ENCODE measurements at regions not wholly inside any gene's neighbourhood (a gene's known extent, or its start where the extent isn't known, plus 50 kb on each side); places are given as distances from the start of the nearest gene placed in this dataset.

DNA sequence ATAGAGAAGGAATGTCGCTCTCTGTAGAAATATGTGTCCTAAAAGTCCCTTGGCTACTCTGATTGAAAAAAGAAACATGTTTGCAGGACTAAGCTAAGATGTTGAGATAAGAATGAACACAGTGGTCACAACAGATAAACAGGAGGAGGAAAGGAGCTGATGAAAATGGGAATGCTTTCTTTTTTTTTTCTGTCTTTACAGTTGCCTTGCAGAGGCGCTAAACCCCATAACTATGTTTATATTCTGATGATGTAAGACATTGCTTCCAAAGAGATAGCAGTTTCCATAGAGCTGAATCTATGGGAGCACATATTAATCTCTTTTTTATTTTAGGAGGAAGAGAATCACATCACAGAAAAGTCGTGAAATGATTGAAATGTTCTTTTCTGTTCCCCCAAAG, 153.5 kb upstream of the LYZL1 start:
- WGBS (ENCODE audit: insufficient coverage), result 90% methylated on average over 1 of the region's 3 CpGs
- Histone ChIP-seq H3K4me3 (ENCODE audit: low read depth, low read length) (no peak overlapping the region), H3K36me3 (ENCODE audit: control insufficient read depth, insufficient read depth, low read length) (no peaks in the 10 kb centered on the region), H3K4me1 (ENCODE audit: control insufficient read depth, insufficient read depth, low read length) (no peaks in the 10 kb centered on the region), H3K27me3 (ENCODE audit: control insufficient read depth, insufficient read depth, low read length) (no peaks in the 10 kb centered on the region), H3K27ac (ENCODE audit: low read depth, low read length) (no peak overlapping the region), H3K9me3 (ENCODE audit: control insufficient read depth, insufficient read depth, low read length) (no peaks in the 10 kb centered on the region)
- DNase-seq (ENCODE audit: low read depth in 4 of 6, low spot score in 6 of 6), result peak in 1 of 6 donors; percentile 52

DNA sequence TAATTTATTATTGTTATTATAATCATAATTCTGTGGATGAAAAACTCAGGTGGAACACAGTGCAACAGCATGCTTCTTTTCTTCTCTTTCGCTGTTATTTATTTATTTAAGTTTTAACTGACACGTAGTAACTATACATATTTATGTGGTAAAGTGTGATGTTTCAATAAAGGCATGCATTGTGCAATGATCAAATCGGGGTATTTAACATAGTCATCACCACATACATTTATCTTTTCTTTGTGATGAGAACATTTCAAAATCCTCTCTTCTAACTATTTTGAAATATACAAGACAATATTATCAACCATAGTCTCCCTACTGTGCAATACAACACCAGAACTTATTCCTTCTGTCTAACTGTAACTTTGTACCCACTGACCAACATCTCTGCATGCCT, 152.5 kb upstream of the LYZL1 start:
- no CpG with 5 or more reads among the region's 3 CpGs for WGBS (ENCODE audit: insufficient coverage)
- no peak overlapping the region for H3K27ac ChIP-seq (ENCODE audit: low read depth, low read length)
- DNase-seq (ENCODE audit: low read depth in 4 of 6, low spot score in 6 of 6), result no peak
- H3K9me3 ChIP-seq (ENCODE audit: control insufficient read depth, insufficient read depth, low read length), result no peaks in the 10 kb centered on the region
- no peaks in the 10 kb centered on the region for H3K36me3 ChIP-seq (ENCODE audit: control insufficient read depth, insufficient read depth, low read length)
- no peaks in the 10 kb centered on the region for H3K27me3 ChIP-seq (ENCODE audit: control insufficient read depth, insufficient read depth, low read length)
- no peak overlapping the region for H3K4me3 ChIP-seq (ENCODE audit: low read depth, low read length)
- H3K4me1 ChIP-seq (ENCODE audit: control insufficient read depth, insufficient read depth, low read length), result no peaks in the 10 kb centered on the region

DNA sequence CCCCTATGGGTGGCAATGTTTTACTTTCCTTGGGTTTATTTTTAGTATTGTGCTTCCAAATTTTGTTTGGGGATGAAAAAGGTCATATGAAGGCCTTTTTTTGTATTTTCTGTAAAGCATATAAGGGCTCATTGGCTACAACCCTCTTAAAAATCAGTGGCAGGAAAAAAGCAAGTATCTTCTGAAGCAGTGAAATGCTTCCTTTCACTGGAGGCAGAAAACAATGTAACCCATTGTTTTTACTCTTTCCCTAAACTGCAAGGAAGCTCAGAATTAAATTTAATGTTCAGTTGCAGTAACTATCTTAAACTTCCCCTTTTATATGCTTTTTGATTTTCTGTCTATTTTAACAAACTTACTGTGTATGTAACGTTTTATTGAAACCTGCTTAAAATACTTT, 148.7 kb upstream of the LYZL1 start:
- WGBS (ENCODE audit: insufficient coverage), result no CpG with 5 or more reads among the region's 1 CpG
- H3K9me3 ChIP-seq (ENCODE audit: control insufficient read depth, insufficient read depth, low read length), result no peaks in the 10 kb centered on the region
- H3K4me1 ChIP-seq (ENCODE audit: control insufficient read depth, insufficient read depth, low read length), result no peaks in the 10 kb centered on the region
- H3K27ac ChIP-seq (ENCODE audit: low read depth, low read length), result no peak overlapping the region
- H3K4me3 ChIP-seq (ENCODE audit: low read depth, low read length), result no peak overlapping the region
- no peak for DNase-seq (ENCODE audit: low read depth in 4 of 6, low spot score in 6 of 6)
- no peaks in the 10 kb centered on the region for H3K27me3 ChIP-seq (ENCODE audit: control insufficient read depth, insufficient read depth, low read length)
- H3K36me3 ChIP-seq (ENCODE audit: control insufficient read depth, insufficient read depth, low read length), result no peaks in the 10 kb centered on the region

- no peaks in the 10 kb centered on the region for H3K36me3 ChIP-seq (ENCODE audit: control insufficient read depth, insufficient read depth, low read length)
- no peaks in the 10 kb centered on the region for H3K4me1 ChIP-seq (ENCODE audit: control insufficient read depth, insufficient read depth, low read length)
- H3K4me3 ChIP-seq (ENCODE audit: low read depth, low read length), result no peak overlapping the region
- H3K9me3 ChIP-seq (ENCODE audit: control insufficient read depth, insufficient read depth, low read length), result no peaks in the 10 kb centered on the region
- DNase-seq (ENCODE audit: low read depth in 4 of 6, low spot score in 6 of 6), result no peak
- no CpG with 5 or more reads among the region's 2 CpGs for WGBS (ENCODE audit: insufficient coverage)
- no peak overlapping the region for H3K27ac ChIP-seq (ENCODE audit: low read depth, low read length)
- H3K27me3 ChIP-seq (ENCODE audit: control insufficient read depth, insufficient read depth, low read length), result no peaks in the 10 kb centered on the region
Observed at GRCh38 chr10:29140991-29141390, 147.9 kb upstream of the LYZL1 start.

- Histone ChIP-seq H3K4me1 (ENCODE audit: control insufficient read depth, insufficient read depth, low read length) (no peaks in the 10 kb centered on the region), H3K36me3 (ENCODE audit: control insufficient read depth, insufficient read depth, low read length) (no peaks in the 10 kb centered on the region), H3K9me3 (ENCODE audit: control insufficient read depth, insufficient read depth, low read length) (no peaks in the 10 kb centered on the region), H3K27ac (ENCODE audit: low read depth, low read length) (no peak overlapping the region), H3K4me3 (ENCODE audit: low read depth, low read length) (no peak overlapping the region), H3K27me3 (ENCODE audit: control insufficient read depth, insufficient read depth, low read length) (no peaks in the 10 kb centered on the region)
- no peak for DNase-seq (ENCODE audit: low read depth in 4 of 6, low spot score in 6 of 6)
Observed at GRCh38 chr10:29141761-29142160, 147.1 kb upstream of the LYZL1 start.

DNA sequence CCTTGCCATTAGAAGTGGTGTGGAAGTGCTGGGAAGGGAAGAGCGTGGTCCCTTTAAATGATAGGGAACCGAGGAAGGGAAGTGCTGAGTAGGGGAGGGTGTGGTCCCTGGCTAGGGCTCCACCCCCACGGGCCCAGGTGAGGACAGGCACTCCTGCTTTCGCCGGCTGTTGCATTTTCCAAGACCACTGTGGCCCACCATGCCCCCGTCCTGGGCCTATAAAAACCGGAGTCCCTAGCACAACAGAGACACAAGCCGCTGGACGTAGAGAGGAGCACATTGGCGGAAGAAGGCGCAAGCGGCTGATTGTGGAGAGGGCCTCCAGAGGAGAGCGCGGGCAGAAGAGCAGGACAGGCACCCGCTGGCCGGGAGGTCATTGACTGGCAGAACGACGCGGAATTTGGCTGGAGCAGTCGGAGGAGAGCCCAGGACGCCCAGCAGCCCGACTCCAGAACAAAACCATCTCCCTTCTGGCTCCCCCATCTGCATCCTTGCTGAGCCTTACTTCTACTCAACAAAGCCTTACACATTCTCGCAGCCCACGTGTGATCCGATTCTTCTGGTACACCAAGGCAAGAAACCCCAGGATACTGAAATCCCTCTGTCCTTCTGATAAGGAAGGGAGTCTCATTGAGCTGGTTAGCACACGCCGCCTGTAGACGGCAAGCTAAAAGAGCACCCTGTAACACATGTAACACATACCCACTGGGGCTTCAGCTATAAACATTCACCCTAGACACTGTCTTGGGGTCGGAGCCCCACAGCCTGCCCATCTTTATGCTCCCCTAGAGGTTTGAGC, 146.2 kb upstream of the LYZL1 start:
- 75% methylated on average over 24 of the region's 29 CpGs for WGBS (ENCODE audit: insufficient coverage)
- H3K9me3 ChIP-seq (ENCODE audit: control insufficient read depth, insufficient read depth, low read length), result no peaks in the 10 kb centered on the region
- no peak overlapping the region for H3K27ac ChIP-seq (ENCODE audit: low read depth, low read length)
- no peaks in the 10 kb centered on the region for H3K27me3 ChIP-seq (ENCODE audit: control insufficient read depth, insufficient read depth, low read length)
- no peak for DNase-seq (ENCODE audit: low read depth in 4 of 6, low spot score in 6 of 6)
- no peaks in the 10 kb centered on the region for H3K4me1 ChIP-seq (ENCODE audit: control insufficient read depth, insufficient read depth, low read length)
- no peak overlapping the region for H3K4me3 ChIP-seq (ENCODE audit: low read depth, low read length)
- H3K36me3 ChIP-seq (ENCODE audit: control insufficient read depth, insufficient read depth, low read length), result no peaks in the 10 kb centered on the region

GRCh38 chr10:29144126-29144525, 144.7 kb upstream of the LYZL1 start:
- no peak overlapping the region for H3K4me3 ChIP-seq (ENCODE audit: low read depth, low read length)
- 90% methylated on average over 2 of the region's 2 CpGs for WGBS (ENCODE audit: insufficient coverage)
- DNase-seq (ENCODE audit: low read depth in 4 of 6, low spot score in 6 of 6), result no peak
- H3K27me3 ChIP-seq (ENCODE audit: control insufficient read depth, insufficient read depth, low read length), result no peaks in the 10 kb centered on the region
- no peaks in the 10 kb centered on the region for H3K4me1 ChIP-seq (ENCODE audit: control insufficient read depth, insufficient read depth, low read length)
- H3K27ac ChIP-seq (ENCODE audit: low read depth, low read length), result no peak overlapping the region
- H3K36me3 ChIP-seq (ENCODE audit: control insufficient read depth, insufficient read depth, low read length), result no peaks in the 10 kb centered on the region
- no peaks in the 10 kb centered on the region for H3K9me3 ChIP-seq (ENCODE audit: control insufficient read depth, insufficient read depth, low read length)

- Histone ChIP-seq H3K36me3 (ENCODE audit: control insufficient read depth, insufficient read depth, low read length) (no peaks in the 10 kb centered on the region), H3K27ac (ENCODE audit: low read depth, low read length) (no peak overlapping the region), H3K4me1 (ENCODE audit: control insufficient read depth, insufficient read depth, low read length) (peaks cover 4% of the 10 kb centered on the region), H3K4me3 (ENCODE audit: low read depth, low read length) (no peak overlapping the region), H3K27me3 (ENCODE audit: control insufficient read depth, insufficient read depth, low read length) (no peaks in the 10 kb centered on the region), H3K9me3 (ENCODE audit: control insufficient read depth, insufficient read depth, low read length) (no peaks in the 10 kb centered on the region)
- no peak for DNase-seq (ENCODE audit: low read depth in 4 of 6, low spot score in 6 of 6)
- 80% methylated on average over 1 of the region's 3 CpGs for WGBS (ENCODE audit: insufficient coverage)
Observed at GRCh38 chr10:29146311-29147100, 142.4 kb upstream of the LYZL1 start.

GRCh38 chr10:29150010-29150409, 138.9 kb upstream of the LYZL1 start:
- H3K27ac ChIP-seq (ENCODE audit: low read depth, low read length), result no peak overlapping the region
- H3K4me1 ChIP-seq (ENCODE audit: control insufficient read depth, insufficient read depth, low read length), result peaks cover 4% of the 10 kb centered on the region
- H3K9me3 ChIP-seq (ENCODE audit: control insufficient read depth, insufficient read depth, low read length), result no peaks in the 10 kb centered on the region
- no peaks in the 10 kb centered on the region for H3K36me3 ChIP-seq (ENCODE audit: control insufficient read depth, insufficient read depth, low read length)
- WGBS (ENCODE audit: insufficient coverage), result 67% methylated on average over 5 of the region's 5 CpGs
- H3K4me3 ChIP-seq (ENCODE audit: low read depth, low read length), result no peak overlapping the region
- DNase-seq (ENCODE audit: low read depth in 4 of 6, low spot score in 6 of 6), result peak in 1 of 6 donors; percentile 23
- no peaks in the 10 kb centered on the region for H3K27me3 ChIP-seq (ENCODE audit: control insufficient read depth, insufficient read depth, low read length)

DNA sequence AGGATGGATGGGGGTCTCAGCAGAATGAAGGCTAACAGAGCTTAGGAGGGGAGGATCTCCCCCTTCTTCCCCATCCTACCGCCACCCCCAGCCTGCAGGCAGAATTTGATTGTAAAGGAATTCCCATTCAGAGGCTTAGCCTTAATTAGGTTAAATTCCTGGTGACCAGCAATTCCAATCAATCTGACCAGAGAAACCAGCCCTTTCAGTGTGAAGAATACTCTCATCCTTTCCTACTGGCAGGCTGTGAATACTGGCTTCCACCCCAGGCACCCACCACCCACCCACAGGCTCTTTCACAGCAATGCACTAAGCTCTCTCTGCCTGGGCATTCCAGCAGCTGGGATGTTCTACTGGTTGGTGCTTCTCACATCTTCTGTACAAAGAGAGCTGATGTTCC, 137.9 kb upstream of the LYZL1 start:
- no peak overlapping the region for H3K4me3 ChIP-seq (ENCODE audit: low read depth, low read length)
- no peaks in the 10 kb centered on the region for H3K9me3 ChIP-seq (ENCODE audit: control insufficient read depth, insufficient read depth, low read length)
- DNase-seq (ENCODE audit: low read depth in 4 of 6, low spot score in 6 of 6), result no peak
- H3K36me3 ChIP-seq (ENCODE audit: control insufficient read depth, insufficient read depth, low read length), result no peaks in the 10 kb centered on the region
- WGBS (ENCODE audit: insufficient coverage), result no CpG with 5 or more reads among the region's 1 CpG
- H3K27me3 ChIP-seq (ENCODE audit: control insufficient read depth, insufficient read depth, low read length), result no peaks in the 10 kb centered on the region
- H3K4me1 ChIP-seq (ENCODE audit: control insufficient read depth, insufficient read depth, low read length), result peaks cover 4% of the 10 kb centered on the region
- H3K27ac ChIP-seq (ENCODE audit: low read depth, low read length), result no peak overlapping the region

Measured in spinal cord (tissue), 9 donors.